HL-60 (cell line): ENCODE measurements at regions not wholly inside any gene's neighbourhood (a gene's known extent, or its start where the extent isn't known, plus 50 kb on each side); places are given as distances from the start of the nearest gene placed in this dataset.

Experiments
- GABPA ChIP-seq: IDR thresholded peaks from 2 replicates; pipeline ENCODE4 v1.6.1; 2012; ENCODE audit warnings: low read depth
- POLR2AphosphoS5 ChIP-seq: IDR thresholded peaks from 2 replicates; pipeline ENCODE4 v1.6.1; 2012; ENCODE audit warnings: low read depth
- TF ChIP-seq, protein P1 (sequence below): IDR thresholded peaks from one replicate; pipeline ENCODE4 v1.5.1; 2011; ENCODE audit warnings: low read length, control low read depth, inconsistent platforms; ENCODE audit not compliant: insufficient read depth
- TF ChIP-seq, protein P2 (sequence below): IDR thresholded peaks from 2 replicates; pipeline ENCODE4 v1.6.1; 2012; ENCODE audit warnings: low read depth; ENCODE audit not compliant: insufficient replicate concordance

DNA sequence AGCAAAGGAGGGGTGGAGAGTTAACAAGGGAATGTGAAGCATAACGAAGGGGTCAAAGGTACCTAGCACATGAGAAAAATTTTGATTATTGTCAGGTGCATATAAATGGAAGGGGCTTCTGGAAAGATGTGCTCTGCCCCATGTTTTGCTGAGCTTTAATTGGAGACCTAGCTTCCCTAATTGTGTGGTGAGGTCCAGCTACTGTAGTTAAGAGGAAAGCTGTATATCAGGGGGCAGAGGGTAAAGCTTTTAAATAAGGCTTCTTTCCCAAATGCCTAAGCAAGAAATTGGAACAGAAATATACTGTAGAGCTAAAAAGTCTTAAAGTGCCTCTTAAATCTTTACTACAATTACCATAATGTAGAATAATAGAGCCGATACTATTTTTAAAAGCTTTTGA lies 267.2 kb downstream of the MAT2B start:
- TF ChIP-seq, protein P1, sequence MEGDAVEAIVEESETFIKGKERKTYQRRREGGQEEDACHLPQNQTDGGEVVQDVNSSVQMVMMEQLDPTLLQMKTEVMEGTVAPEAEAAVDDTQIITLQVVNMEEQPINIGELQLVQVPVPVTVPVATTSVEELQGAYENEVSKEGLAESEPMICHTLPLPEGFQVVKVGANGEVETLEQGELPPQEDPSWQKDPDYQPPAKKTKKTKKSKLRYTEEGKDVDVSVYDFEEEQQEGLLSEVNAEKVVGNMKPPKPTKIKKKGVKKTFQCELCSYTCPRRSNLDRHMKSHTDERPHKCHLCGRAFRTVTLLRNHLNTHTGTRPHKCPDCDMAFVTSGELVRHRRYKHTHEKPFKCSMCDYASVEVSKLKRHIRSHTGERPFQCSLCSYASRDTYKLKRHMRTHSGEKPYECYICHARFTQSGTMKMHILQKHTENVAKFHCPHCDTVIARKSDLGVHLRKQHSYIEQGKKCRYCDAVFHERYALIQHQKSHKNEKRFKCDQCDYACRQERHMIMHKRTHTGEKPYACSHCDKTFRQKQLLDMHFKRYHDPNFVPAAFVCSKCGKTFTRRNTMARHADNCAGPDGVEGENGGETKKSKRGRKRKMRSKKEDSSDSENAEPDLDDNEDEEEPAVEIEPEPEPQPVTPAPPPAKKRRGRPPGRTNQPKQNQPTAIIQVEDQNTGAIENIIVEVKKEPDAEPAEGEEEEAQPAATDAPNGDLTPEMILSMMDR: no peak
- TF ChIP-seq GABPA: no peak
- TF ChIP-seq POLR2AphosphoS5: no peak
- TF ChIP-seq, protein P2, sequence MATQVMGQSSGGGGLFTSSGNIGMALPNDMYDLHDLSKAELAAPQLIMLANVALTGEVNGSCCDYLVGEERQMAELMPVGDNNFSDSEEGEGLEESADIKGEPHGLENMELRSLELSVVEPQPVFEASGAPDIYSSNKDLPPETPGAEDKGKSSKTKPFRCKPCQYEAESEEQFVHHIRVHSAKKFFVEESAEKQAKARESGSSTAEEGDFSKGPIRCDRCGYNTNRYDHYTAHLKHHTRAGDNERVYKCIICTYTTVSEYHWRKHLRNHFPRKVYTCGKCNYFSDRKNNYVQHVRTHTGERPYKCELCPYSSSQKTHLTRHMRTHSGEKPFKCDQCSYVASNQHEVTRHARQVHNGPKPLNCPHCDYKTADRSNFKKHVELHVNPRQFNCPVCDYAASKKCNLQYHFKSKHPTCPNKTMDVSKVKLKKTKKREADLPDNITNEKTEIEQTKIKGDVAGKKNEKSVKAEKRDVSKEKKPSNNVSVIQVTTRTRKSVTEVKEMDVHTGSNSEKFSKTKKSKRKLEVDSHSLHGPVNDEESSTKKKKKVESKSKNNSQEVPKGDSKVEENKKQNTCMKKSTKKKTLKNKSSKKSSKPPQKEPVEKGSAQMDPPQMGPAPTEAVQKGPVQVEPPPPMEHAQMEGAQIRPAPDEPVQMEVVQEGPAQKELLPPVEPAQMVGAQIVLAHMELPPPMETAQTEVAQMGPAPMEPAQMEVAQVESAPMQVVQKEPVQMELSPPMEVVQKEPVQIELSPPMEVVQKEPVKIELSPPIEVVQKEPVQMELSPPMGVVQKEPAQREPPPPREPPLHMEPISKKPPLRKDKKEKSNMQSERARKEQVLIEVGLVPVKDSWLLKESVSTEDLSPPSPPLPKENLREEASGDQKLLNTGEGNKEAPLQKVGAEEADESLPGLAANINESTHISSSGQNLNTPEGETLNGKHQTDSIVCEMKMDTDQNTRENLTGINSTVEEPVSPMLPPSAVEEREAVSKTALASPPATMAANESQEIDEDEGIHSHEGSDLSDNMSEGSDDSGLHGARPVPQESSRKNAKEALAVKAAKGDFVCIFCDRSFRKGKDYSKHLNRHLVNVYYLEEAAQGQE: no peak
